Coronary artery (tissue), 2 donors: ENCODE measurements at regions not wholly inside any gene's neighbourhood (a gene's known extent, or its start where the extent isn't known, plus 50 kb on each side); places are given as distances from the start of the nearest gene placed in this dataset.

ENCODE experiments used
- DNase-seq: peaks from one replicate; pipeline ENCODE4 v3.0.0-alpha.2; 2017; ENCODE audit warnings: low spot score
- H3K27ac ChIP-seq, 2 donors: fragments of 200-600 bp; sonication (generic); one replicate each; pipeline ENCODE4 v1.5.1; 2016 to 2019
- H3K4me3 ChIP-seq: fragments of 200-600 bp; sonication (generic); 2 replicates; pipeline ENCODE4 v1.5.1; 2016; ENCODE audit warnings: mild to moderate bottlenecking, moderate library complexity
- TF ChIP-seq, protein P1 (sequence below): fragments of 200-600 bp; sonication (generic); IDR thresholded peaks from one replicate; pipeline ENCODE4 v1.5.1; 2019; ENCODE audit warnings: antibody characterized with exemption

DNA sequence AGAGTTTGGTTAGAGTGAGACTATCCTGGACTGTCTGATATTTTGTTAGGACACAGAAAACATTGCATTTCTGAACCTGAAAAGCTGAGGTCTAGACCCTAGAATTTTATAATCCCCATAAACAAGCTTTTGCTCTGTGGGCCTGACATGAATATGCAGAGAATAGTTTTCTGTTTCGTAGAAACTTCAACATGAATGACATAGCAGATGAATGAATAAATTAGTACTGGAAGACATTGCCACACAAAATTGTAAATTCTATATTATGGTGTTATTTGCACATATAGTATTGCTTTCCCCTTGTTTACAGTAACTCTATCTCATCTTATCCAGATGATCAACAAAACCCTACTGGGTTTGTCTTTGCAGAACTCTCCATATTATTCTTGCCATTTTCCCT lies 54.9 kb upstream of the MAML3 start:
- Histone ChIP-seq H3K4me3 (no peak overlapping the region), H3K27ac (no peak overlapping the region)
- TF ChIP-seq, protein P1, sequence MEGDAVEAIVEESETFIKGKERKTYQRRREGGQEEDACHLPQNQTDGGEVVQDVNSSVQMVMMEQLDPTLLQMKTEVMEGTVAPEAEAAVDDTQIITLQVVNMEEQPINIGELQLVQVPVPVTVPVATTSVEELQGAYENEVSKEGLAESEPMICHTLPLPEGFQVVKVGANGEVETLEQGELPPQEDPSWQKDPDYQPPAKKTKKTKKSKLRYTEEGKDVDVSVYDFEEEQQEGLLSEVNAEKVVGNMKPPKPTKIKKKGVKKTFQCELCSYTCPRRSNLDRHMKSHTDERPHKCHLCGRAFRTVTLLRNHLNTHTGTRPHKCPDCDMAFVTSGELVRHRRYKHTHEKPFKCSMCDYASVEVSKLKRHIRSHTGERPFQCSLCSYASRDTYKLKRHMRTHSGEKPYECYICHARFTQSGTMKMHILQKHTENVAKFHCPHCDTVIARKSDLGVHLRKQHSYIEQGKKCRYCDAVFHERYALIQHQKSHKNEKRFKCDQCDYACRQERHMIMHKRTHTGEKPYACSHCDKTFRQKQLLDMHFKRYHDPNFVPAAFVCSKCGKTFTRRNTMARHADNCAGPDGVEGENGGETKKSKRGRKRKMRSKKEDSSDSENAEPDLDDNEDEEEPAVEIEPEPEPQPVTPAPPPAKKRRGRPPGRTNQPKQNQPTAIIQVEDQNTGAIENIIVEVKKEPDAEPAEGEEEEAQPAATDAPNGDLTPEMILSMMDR, result no peak
- no peak for DNase-seq
